ENCODE measurements at regions not wholly inside any gene's neighbourhood (a gene's known extent, or its start where the extent isn't known, plus 50 kb on each side); places are given as distances from the start of the nearest gene placed in this dataset.

GRCh38 chr13:85249151-85249550 lies 550.1 kb downstream of the SLITRK6 start:
- no peak overlapping the region for H3K4me3 ChIP-seq (ENCODE audit: low read length)
- no peaks in the 10 kb centered on the region for H3K36me3 ChIP-seq (ENCODE audit: control insufficient read depth, insufficient read depth, low read length)
- H3K4me1 ChIP-seq (ENCODE audit: control insufficient read depth, insufficient read depth, low read length), result no peaks in the 10 kb centered on the region
- DNase-seq (ENCODE audit: low read depth, low spot score), result no peak
- WGBS (ENCODE audit: insufficient coverage, insufficient read length), result no CpG with 5 or more reads among the region's 4 CpGs
- H3K27me3 ChIP-seq (ENCODE audit: control insufficient read depth, insufficient read depth, low read length), result no peaks in the 10 kb centered on the region
- H3K9me3 ChIP-seq (ENCODE audit: control insufficient read depth, insufficient read depth, low read length), result no peaks in the 10 kb centered on the region
- H3K27ac ChIP-seq (ENCODE audit: low read length), result no peak overlapping the region

- no peak overlapping the region for H3K4me3 ChIP-seq (ENCODE audit: low read length)
These were observed 551.4 kb downstream of the SLITRK6 start for GRCh38 chr13:85247780-85248179.

DNA sequence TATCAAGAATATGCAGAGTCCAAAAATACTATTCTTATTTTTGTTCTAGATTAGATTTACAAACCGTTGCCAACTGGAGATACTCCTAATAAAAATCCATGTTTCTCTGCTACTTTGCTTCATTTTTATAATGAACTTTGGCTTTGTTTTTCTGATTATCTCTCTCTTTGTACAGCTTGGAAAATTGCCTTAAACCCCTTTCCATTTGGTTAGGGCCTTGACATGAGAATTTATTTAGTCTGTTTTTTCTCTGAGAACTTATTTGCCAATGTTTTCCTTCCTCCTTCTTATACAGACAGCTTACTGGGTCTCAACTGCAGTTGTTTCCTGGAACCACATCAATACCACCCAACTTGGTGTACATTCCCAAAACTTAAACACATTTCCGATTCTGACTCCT lies 555.4 kb downstream of the SLITRK6 start:
- WGBS (ENCODE audit: insufficient coverage, insufficient read length), result 100% methylated on average over 1 of the region's 2 CpGs
- Histone ChIP-seq H3K4me1 (ENCODE audit: control insufficient read depth, insufficient read depth, low read length) (no peaks in the 10 kb centered on the region), H3K4me3 (ENCODE audit: low read length) (no peak overlapping the region), H3K9me3 (ENCODE audit: control insufficient read depth, insufficient read depth, low read length) (no peaks in the 10 kb centered on the region), H3K27ac (ENCODE audit: low read length) (no peak overlapping the region), H3K27me3 (ENCODE audit: control insufficient read depth, insufficient read depth, low read length) (no peaks in the 10 kb centered on the region), H3K36me3 (ENCODE audit: control insufficient read depth, insufficient read depth, low read length) (no peaks in the 10 kb centered on the region)
- no peak for DNase-seq (ENCODE audit: low read depth, low spot score)

More at GRCh38 chr13:85247780-85248179, 551.4 kb downstream of the SLITRK6 start:
- H3K27ac ChIP-seq (ENCODE audit: low read length), result no peak overlapping the region
- no peaks in the 10 kb centered on the region for H3K36me3 ChIP-seq (ENCODE audit: control insufficient read depth, insufficient read depth, low read length)
- H3K4me1 ChIP-seq (ENCODE audit: control insufficient read depth, insufficient read depth, low read length), result no peaks in the 10 kb centered on the region
- no peaks in the 10 kb centered on the region for H3K27me3 ChIP-seq (ENCODE audit: control insufficient read depth, insufficient read depth, low read length)
- DNase-seq (ENCODE audit: low read depth, low spot score), result no peak
- no peaks in the 10 kb centered on the region for H3K9me3 ChIP-seq (ENCODE audit: control insufficient read depth, insufficient read depth, low read length)
- WGBS (ENCODE audit: insufficient coverage, insufficient read length), result no CpG with 5 or more reads among the region's 3 CpGs

GRCh38 chr13:85241060-85241459 lies 558.2 kb downstream of the SLITRK6 start:
- H3K9me3 ChIP-seq (ENCODE audit: control insufficient read depth, insufficient read depth, low read length), result no peaks in the 10 kb centered on the region
- H3K4me3 ChIP-seq (ENCODE audit: low read length), result no peak overlapping the region
- no peak overlapping the region for H3K27ac ChIP-seq (ENCODE audit: low read length)
- H3K36me3 ChIP-seq (ENCODE audit: control insufficient read depth, insufficient read depth, low read length), result no peaks in the 10 kb centered on the region
- no peaks in the 10 kb centered on the region for H3K4me1 ChIP-seq (ENCODE audit: control insufficient read depth, insufficient read depth, low read length)
- no peak for DNase-seq (ENCODE audit: low read depth, low spot score)
- no CpG with 5 or more reads among the region's 2 CpGs for WGBS (ENCODE audit: insufficient coverage, insufficient read length)
- H3K27me3 ChIP-seq (ENCODE audit: control insufficient read depth, insufficient read depth, low read length), result no peaks in the 10 kb centered on the region

GRCh38 chr13:85236413-85236812 lies 562.8 kb downstream of the SLITRK6 start:
- no CpG with 5 or more reads among the region's 1 CpG for WGBS (ENCODE audit: insufficient coverage, insufficient read length)
- Histone ChIP-seq H3K36me3 (ENCODE audit: control insufficient read depth, insufficient read depth, low read length) (no peaks in the 10 kb centered on the region), H3K27me3 (ENCODE audit: control insufficient read depth, insufficient read depth, low read length) (no peaks in the 10 kb centered on the region), H3K4me1 (ENCODE audit: control insufficient read depth, insufficient read depth, low read length) (no peaks in the 10 kb centered on the region), H3K9me3 (ENCODE audit: control insufficient read depth, insufficient read depth, low read length) (no peaks in the 10 kb centered on the region), H3K4me3 (ENCODE audit: low read length) (no peak overlapping the region), H3K27ac (ENCODE audit: low read length) (no peak overlapping the region)
- DNase-seq (ENCODE audit: low read depth, low spot score), result no peak

- no peak overlapping the region for H3K4me3 ChIP-seq (ENCODE audit: low read length)
- H3K36me3 ChIP-seq (ENCODE audit: control insufficient read depth, insufficient read depth, low read length), result no peaks in the 10 kb centered on the region
- H3K9me3 ChIP-seq (ENCODE audit: control insufficient read depth, insufficient read depth, low read length), result no peaks in the 10 kb centered on the region
- no peaks in the 10 kb centered on the region for H3K27me3 ChIP-seq (ENCODE audit: control insufficient read depth, insufficient read depth, low read length)
- DNase-seq (ENCODE audit: low read depth, low spot score), result no peak
- no peaks in the 10 kb centered on the region for H3K4me1 ChIP-seq (ENCODE audit: control insufficient read depth, insufficient read depth, low read length)
- no CpG with 5 or more reads among the region's 4 CpGs for WGBS (ENCODE audit: insufficient coverage, insufficient read length)
- no peak overlapping the region for H3K27ac ChIP-seq (ENCODE audit: low read length)
These were observed 568.5 kb downstream of the SLITRK6 start for GRCh38 chr13:85230691-85231093.

- Histone ChIP-seq H3K9me3 (ENCODE audit: control insufficient read depth, insufficient read depth, low read length) (no peaks in the 10 kb centered on the region), H3K4me3 (ENCODE audit: low read length) (no peak overlapping the region), H3K4me1 (ENCODE audit: control insufficient read depth, insufficient read depth, low read length) (no peaks in the 10 kb centered on the region), H3K36me3 (ENCODE audit: control insufficient read depth, insufficient read depth, low read length) (no peaks in the 10 kb centered on the region), H3K27me3 (ENCODE audit: control insufficient read depth, insufficient read depth, low read length) (no peaks in the 10 kb centered on the region), H3K27ac (ENCODE audit: low read length) (no peak overlapping the region)
- no peak for DNase-seq (ENCODE audit: low read depth, low spot score)
- no CpG with 5 or more reads among the region's 2 CpGs for WGBS (ENCODE audit: insufficient coverage, insufficient read length)
These were observed 570.5 kb downstream of the SLITRK6 start for GRCh38 chr13:85228692-85229091.

DNA sequence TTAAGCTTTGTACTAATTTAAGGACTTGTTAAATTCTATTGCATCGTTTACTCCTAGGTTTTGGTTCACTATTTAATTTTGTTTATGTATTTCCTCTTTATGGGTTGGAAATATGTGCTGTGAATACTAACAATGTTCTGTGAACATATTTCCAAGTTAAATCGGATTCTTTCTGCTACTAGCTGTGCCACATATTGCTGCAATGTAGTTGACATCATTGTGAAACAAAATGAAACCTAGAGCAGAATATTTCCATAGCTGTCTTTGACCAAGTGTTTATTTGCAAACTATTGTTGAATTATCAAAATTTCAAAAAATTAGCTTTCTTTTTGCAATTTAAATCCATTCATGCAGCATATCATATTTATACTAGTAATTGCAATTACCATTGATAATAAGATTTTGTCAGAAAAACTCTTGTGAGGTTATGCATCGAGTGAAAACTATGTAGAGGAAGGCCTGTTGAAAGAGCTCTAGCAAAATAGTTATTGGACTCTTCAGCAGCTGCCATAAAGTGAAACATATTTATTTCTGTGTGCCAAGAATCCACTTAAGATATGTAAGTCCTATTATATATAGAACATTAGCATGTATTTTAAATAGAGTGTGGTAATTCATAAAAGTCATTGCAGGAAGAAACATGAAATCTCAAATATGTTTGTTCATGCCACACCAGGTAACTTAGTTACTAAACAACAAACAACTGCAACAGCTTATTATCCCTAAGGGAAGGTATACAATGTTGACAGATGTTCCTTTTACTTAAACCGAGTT lies 575.1 kb downstream of the SLITRK6 start:
- H3K9me3 ChIP-seq (ENCODE audit: control insufficient read depth, insufficient read depth, low read length), result no peaks in the 10 kb centered on the region
- no peaks in the 10 kb centered on the region for H3K27me3 ChIP-seq (ENCODE audit: control insufficient read depth, insufficient read depth, low read length)
- DNase-seq (ENCODE audit: low read depth, low spot score), result no peak
- no peaks in the 10 kb centered on the region for H3K4me1 ChIP-seq (ENCODE audit: control insufficient read depth, insufficient read depth, low read length)
- H3K4me3 ChIP-seq (ENCODE audit: low read length), result no peak overlapping the region
- no peak overlapping the region for H3K27ac ChIP-seq (ENCODE audit: low read length)
- no CpG with 5 or more reads among the region's 4 CpGs for WGBS (ENCODE audit: insufficient coverage, insufficient read length)
- H3K36me3 ChIP-seq (ENCODE audit: control insufficient read depth, insufficient read depth, low read length), result no peaks in the 10 kb centered on the region

- Histone ChIP-seq H3K9me3 (ENCODE audit: control insufficient read depth, insufficient read depth, low read length) (no peaks in the 10 kb centered on the region), H3K4me1 (ENCODE audit: control insufficient read depth, insufficient read depth, low read length) (no peaks in the 10 kb centered on the region), H3K27me3 (ENCODE audit: control insufficient read depth, insufficient read depth, low read length) (no peaks in the 10 kb centered on the region), H3K4me3 (ENCODE audit: low read length) (no peak overlapping the region), H3K36me3 (ENCODE audit: control insufficient read depth, insufficient read depth, low read length) (no peaks in the 10 kb centered on the region), H3K27ac (ENCODE audit: low read length) (no peak overlapping the region)
- no peak for DNase-seq (ENCODE audit: low read depth, low spot score)
These were observed 582.6 kb downstream of the SLITRK6 start for GRCh38 chr13:85216576-85216975.

- Histone ChIP-seq H3K4me3 (ENCODE audit: low read length) (no peak overlapping the region), H3K27ac (ENCODE audit: low read length) (no peak overlapping the region), H3K4me1 (ENCODE audit: control insufficient read depth, insufficient read depth, low read length) (no peaks in the 10 kb centered on the region), H3K27me3 (ENCODE audit: control insufficient read depth, insufficient read depth, low read length) (no peaks in the 10 kb centered on the region), H3K9me3 (ENCODE audit: control insufficient read depth, insufficient read depth, low read length) (no peaks in the 10 kb centered on the region), H3K36me3 (ENCODE audit: control insufficient read depth, insufficient read depth, low read length) (no peaks in the 10 kb centered on the region)
- no CpG with 5 or more reads among the region's 2 CpGs for WGBS (ENCODE audit: insufficient coverage, insufficient read length)
- DNase-seq (ENCODE audit: low read depth, low spot score), result no peak
These were observed 586.5 kb downstream of the SLITRK6 start for GRCh38 chr13:85212692-85213091.

- Histone ChIP-seq H3K27me3 (ENCODE audit: control insufficient read depth, insufficient read depth, low read length) (no peaks in the 10 kb centered on the region), H3K4me1 (ENCODE audit: control insufficient read depth, insufficient read depth, low read length) (no peaks in the 10 kb centered on the region), H3K4me3 (ENCODE audit: low read length) (no peak overlapping the region), H3K9me3 (ENCODE audit: control insufficient read depth, insufficient read depth, low read length) (no peaks in the 10 kb centered on the region), H3K36me3 (ENCODE audit: control insufficient read depth, insufficient read depth, low read length) (no peaks in the 10 kb centered on the region), H3K27ac (ENCODE audit: low read length) (no peak overlapping the region)
- WGBS (ENCODE audit: insufficient coverage, insufficient read length), result no CpG with 5 or more reads among the region's 53 CpGs
- no peak for DNase-seq (ENCODE audit: low read depth, low spot score)
These were observed 594.4 kb downstream of the SLITRK6 start for GRCh38 chr13:85204668-85205344.

All from iPS DF 6.9 (cell line).